WTC11 (cell line): ENCODE measurements at regions not wholly inside any gene's neighbourhood (a gene's known extent, or its start where the extent isn't known, plus 50 kb on each side); places are given as distances from the start of the nearest gene placed in this dataset.
A peak's percentile ranks its signal among the peaks of the same experiment; 100 is the strongest.

Source experiments
- ATAC-seq: fragments of 200-7000 bp; cut with Tn5 transposase; 2 replicates; pipeline ENCODE4 v1.10.0; 2021; ENCODE audit warnings: mild to moderate bottlenecking, moderate library complexity
- CTCF ChIA-PET: fragments of 300-600 bp; sonication (Branson Sonifier 250); formaldehyde crosslinking; loops from one replicate; lab custom pipeline; 2021; ENCODE audit warnings: antibody characterized with exemption; lab: Charles Lee
- POLR2A ChIA-PET: fragments of 350-600 bp; sonication (Branson Sonifier 250); formaldehyde crosslinking; loops from one replicate; lab custom pipeline; 2021; ENCODE audit warnings: antibody characterized with exemption; lab: Charles Lee
- DNase-seq: peaks from one replicate; pipeline ENCODE4 v3.0.0; 2021; ENCODE audit warnings: low spot score
- H3K27ac Mint-ChIP-seq: 2 replicates; pipeline ENCODE4 v1.8.0; 2021; ENCODE audit warnings: mixed read lengths
- H3K27me3 Mint-ChIP-seq: 2 replicates; pipeline ENCODE4 v1.8.0; 2021; ENCODE audit warnings: low read depth, mild to moderate bottlenecking, moderate library complexity, mixed read lengths
- H3K36me3 Mint-ChIP-seq: 2 replicates; pipeline ENCODE4 v1.8.0; 2021; ENCODE audit warnings: mixed read lengths
- H3K4me1 Mint-ChIP-seq: 2 replicates; pipeline ENCODE4 v1.8.0; 2022; ENCODE audit warnings: mixed read lengths
- H3K4me3 Mint-ChIP-seq: 2 replicates; pipeline ENCODE4 v1.8.0; 2021; ENCODE audit warnings: mild to moderate bottlenecking, moderate library complexity, mixed read lengths
- H3K9me3 Mint-ChIP-seq: 2 replicates; pipeline ENCODE4 v1.8.0; 2021; ENCODE audit warnings: mixed read lengths
- ATF1 ChIP-seq: sonication (generic); formaldehyde crosslinking; IDR thresholded peaks from 2 replicates; pipeline ENCODE4 v1.8.1; 2023; ENCODE audit warnings: mild to moderate bottlenecking, moderate library complexity, missing genetic modification reagents
- CDX4 ChIP-seq: fragments of 250-450 bp; sonication (Bioruptor Pico); IDR thresholded peaks from 2 replicates; pipeline ENCODE4 v1.9.0; 2021; ENCODE audit warnings: moderate library complexity, mild to moderate bottlenecking, inconsistent platforms, borderline replicate concordance
- CREB1 ChIP-seq: sonication (generic); formaldehyde crosslinking; IDR thresholded peaks from 2 replicates; pipeline ENCODE4 v1.8.0; 2023; ENCODE audit warnings: mild to moderate bottlenecking, missing genetic modification reagents
- CREM ChIP-seq: sonication (generic); formaldehyde crosslinking; IDR thresholded peaks from 2 replicates; pipeline ENCODE4 v1.8.1; 2022; ENCODE audit warnings: mild to moderate bottlenecking, missing genetic modification reagents, moderate library complexity
- ELF4 ChIP-seq: sonication (generic); formaldehyde crosslinking; IDR thresholded peaks from 2 replicates; pipeline ENCODE4 v1.8.1; 2022; ENCODE audit warnings: low read depth, mild to moderate bottlenecking, moderate library complexity, missing genetic modification reagents
- ETV6 ChIP-seq: sonication (generic); formaldehyde crosslinking; IDR thresholded peaks from 2 replicates; pipeline ENCODE4 v1.8.1; 2022; ENCODE audit warnings: mild to moderate bottlenecking, missing genetic modification reagents
- FOXK1 ChIP-seq: sonication (generic); formaldehyde crosslinking; IDR thresholded peaks from 2 replicates; pipeline ENCODE4 v1.8.0; 2022; ENCODE audit warnings: mild to moderate bottlenecking, moderate library complexity, missing genetic modification reagents
- FOXP1 ChIP-seq: sonication (generic); formaldehyde crosslinking; IDR thresholded peaks from 2 replicates; pipeline ENCODE4 v1.8.0; 2022; ENCODE audit warnings: missing genetic modification reagents, mild to moderate bottlenecking, moderate library complexity, borderline replicate concordance
- GRHL2 ChIP-seq: fragments of 250-450 bp; sonication (Bioruptor Pico); IDR thresholded peaks from 2 replicates; pipeline ENCODE4 v1.8.0; 2022; ENCODE audit warnings: mild to moderate bottlenecking, moderate library complexity; ENCODE audit not compliant: insufficient replicate concordance, severe bottlenecking
- HMGA2 ChIP-seq: fragments of 250-450 bp; sonication (Bioruptor Pico); IDR thresholded peaks from 2 replicates; pipeline ENCODE4 v1.4.0; 2021; ENCODE audit warnings: mild to moderate bottlenecking, moderate library complexity
- JAZF1 ChIP-seq: fragments of 250-450 bp; sonication (Bioruptor Pico); IDR thresholded peaks from 2 replicates; pipeline ENCODE4 v1.9.0; 2021; ENCODE audit warnings: moderate library complexity, mild to moderate bottlenecking, inconsistent platforms
- JUN ChIP-seq: sonication (generic); formaldehyde crosslinking; IDR thresholded peaks from 2 replicates; pipeline ENCODE4 v1.8.0; 2023; ENCODE audit warnings: mild to moderate bottlenecking, missing genetic modification reagents
- MAX ChIP-seq: sonication (generic); formaldehyde crosslinking; IDR thresholded peaks from 2 replicates; pipeline ENCODE4 v1.8.0; 2022; ENCODE audit warnings: mild to moderate bottlenecking, missing genetic modification reagents
- NFATC4 ChIP-seq: fragments of 250-450 bp; sonication (Bioruptor Pico); IDR thresholded peaks from 2 replicates; pipeline ENCODE4 v1.9.0; 2021; ENCODE audit warnings: mild to moderate bottlenecking
- NFE2L1 ChIP-seq: sonication (generic); formaldehyde crosslinking; IDR thresholded peaks from 2 replicates; pipeline ENCODE4 v1.8.1; 2023; ENCODE audit warnings: missing genetic modification reagents
- NR2C2 ChIP-seq: sonication (generic); formaldehyde crosslinking; IDR thresholded peaks from 2 replicates; pipeline ENCODE4 v1.8.0; 2022; ENCODE audit warnings: mild to moderate bottlenecking, missing genetic modification reagents
- NR3C1 ChIP-seq: sonication (generic); formaldehyde crosslinking; conservative IDR thresholded peaks from 2 replicates; pipeline ENCODE4 v1.8.1; 2023; ENCODE audit warnings: low read depth, mild to moderate bottlenecking, missing genetic modification reagents
- SMAD3 ChIP-seq: sonication (generic); formaldehyde crosslinking; IDR thresholded peaks from 2 replicates; pipeline ENCODE4 v1.8.0; 2022; ENCODE audit warnings: missing genetic modification reagents, mild to moderate bottlenecking, borderline replicate concordance
- SOX15 ChIP-seq: fragments of 250-450 bp; sonication (Bioruptor Pico); IDR thresholded peaks from 2 replicates; pipeline ENCODE4 v1.9.0; 2021; ENCODE audit warnings: mild to moderate bottlenecking
- STAT6 ChIP-seq: sonication (generic); formaldehyde crosslinking; conservative IDR thresholded peaks from 2 replicates; pipeline ENCODE4 v1.8.1; 2023; ENCODE audit warnings: mild to moderate bottlenecking, low read depth, missing genetic modification reagents, moderate library complexity
- TP53 ChIP-seq: sonication (generic); formaldehyde crosslinking; IDR thresholded peaks from 2 replicates; pipeline ENCODE4 v1.8.1; 2023; ENCODE audit warnings: mild to moderate bottlenecking, missing genetic modification reagents
- ZNF317 ChIP-seq: sonication (generic); formaldehyde crosslinking; IDR thresholded peaks from 2 replicates; pipeline ENCODE4 v1.8.1; 2023; ENCODE audit warnings: low read depth, mild to moderate bottlenecking, moderate library complexity, missing genetic modification reagents, borderline replicate concordance
- ZNF512 ChIP-seq: sonication (generic); formaldehyde crosslinking; IDR thresholded peaks from 2 replicates; pipeline ENCODE4 v1.8.1; 2022; ENCODE audit warnings: missing genetic modification reagents, borderline replicate concordance
- TF ChIP-seq, protein P1 (sequence below): sonication (generic); formaldehyde crosslinking; IDR thresholded peaks from 2 replicates; pipeline ENCODE4 v1.8.1; 2023; ENCODE audit warnings: mild to moderate bottlenecking, missing genetic modification reagents, moderate library complexity
- TF ChIP-seq, protein P2 (sequence below): sonication (generic); formaldehyde crosslinking; IDR thresholded peaks from 2 replicates; pipeline ENCODE4 v1.8.1; 2022; ENCODE audit warnings: mild to moderate bottlenecking, missing genetic modification reagents, moderate library complexity, borderline replicate concordance
- TF ChIP-seq, protein P3 (sequence below): sonication (generic); formaldehyde crosslinking; IDR thresholded peaks from 2 replicates; pipeline ENCODE4 v1.8.1; 2023; ENCODE audit warnings: mild to moderate bottlenecking, missing genetic modification reagents, moderate library complexity

DNA sequence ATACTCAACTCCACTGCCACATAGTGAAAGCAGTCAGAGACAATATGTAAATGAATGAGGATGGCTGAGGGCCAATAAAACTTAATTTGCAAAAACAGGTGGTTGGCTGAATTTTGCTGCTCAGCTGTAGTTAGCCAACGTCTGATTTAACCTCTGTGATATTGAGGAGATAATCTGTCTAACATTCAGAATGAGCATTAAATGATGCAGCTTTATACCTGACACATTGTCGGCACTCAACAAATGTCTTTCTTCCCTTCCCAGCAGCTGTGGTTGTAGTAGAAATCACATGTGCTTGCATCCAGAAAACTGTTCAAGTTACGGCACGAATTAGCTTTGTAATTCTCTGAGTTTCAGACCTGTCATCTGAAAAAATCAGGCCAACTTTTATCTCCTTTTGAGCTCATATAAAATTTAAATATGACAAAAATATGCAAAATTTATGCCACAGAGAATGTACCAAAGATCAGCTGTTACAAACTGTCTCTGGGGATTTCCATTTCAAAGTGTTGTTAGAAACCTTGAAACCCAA, 1239.7 kb downstream of the GATA3 start:
- peaks cover 3% of the 10 kb centered on the region; the same call in 1 of the 2 replicates for H3K27me3 Mint-ChIP-seq
- CTCF ChIA-PET: no interaction called here
- no peak overlapping the region for H3K27ac Mint-ChIP-seq
- peaks cover 17% of the 10 kb centered on the region for H3K4me1 Mint-ChIP-seq
- ATAC-seq: no peak
- no peak for TF ChIP-seq JAZF1 (CRISPR knock-in tag)
- TF ChIP-seq, protein P1, sequence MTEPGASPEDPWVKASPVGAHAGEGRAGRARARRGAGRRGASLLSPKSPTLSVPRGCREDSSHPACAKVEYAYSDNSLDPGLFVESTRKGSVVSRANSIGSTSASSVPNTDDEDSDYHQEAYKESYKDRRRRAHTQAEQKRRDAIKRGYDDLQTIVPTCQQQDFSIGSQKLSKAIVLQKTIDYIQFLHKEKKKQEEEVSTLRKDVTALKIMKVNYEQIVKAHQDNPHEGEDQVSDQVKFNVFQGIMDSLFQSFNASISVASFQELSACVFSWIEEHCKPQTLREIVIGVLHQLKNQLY (CRISPR knock-in tag): no peak
- TF ChIP-seq ATF1: no peak
- TF ChIP-seq, protein P2, sequence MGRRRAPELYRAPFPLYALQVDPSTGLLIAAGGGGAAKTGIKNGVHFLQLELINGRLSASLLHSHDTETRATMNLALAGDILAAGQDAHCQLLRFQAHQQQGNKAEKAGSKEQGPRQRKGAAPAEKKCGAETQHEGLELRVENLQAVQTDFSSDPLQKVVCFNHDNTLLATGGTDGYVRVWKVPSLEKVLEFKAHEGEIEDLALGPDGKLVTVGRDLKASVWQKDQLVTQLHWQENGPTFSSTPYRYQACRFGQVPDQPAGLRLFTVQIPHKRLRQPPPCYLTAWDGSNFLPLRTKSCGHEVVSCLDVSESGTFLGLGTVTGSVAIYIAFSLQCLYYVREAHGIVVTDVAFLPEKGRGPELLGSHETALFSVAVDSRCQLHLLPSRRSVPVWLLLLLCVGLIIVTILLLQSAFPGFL (CRISPR knock-in tag): no peak
- TF ChIP-seq, all 79 proteins: peak for 0
- POLR2A ChIA-PET: no interaction called here
- Mint-ChIP-seq H3K9me3 (no peaks in the 10 kb centered on the region), H3K4me3 (no peak overlapping the region), H3K36me3 (no peaks in the 10 kb centered on the region)
- DNase-seq: no peak

DNA sequence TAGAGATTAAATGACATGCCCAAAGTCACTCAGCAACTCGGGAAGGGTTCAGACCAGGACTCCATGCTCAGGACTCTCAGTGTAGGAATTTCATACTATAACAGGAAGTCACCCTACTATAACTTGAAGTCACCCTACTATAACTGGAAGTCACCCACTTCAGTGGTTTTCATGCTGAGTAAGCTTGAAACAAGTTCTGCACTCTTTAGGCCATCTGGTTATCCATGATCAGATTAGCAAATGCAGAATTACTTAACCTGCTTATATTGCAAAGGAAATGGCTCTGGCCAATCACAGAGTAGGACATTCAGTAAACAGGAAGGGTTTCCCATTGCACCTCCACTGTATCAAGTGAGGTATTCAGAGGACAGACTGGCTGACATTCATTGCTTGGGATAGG, 1240.4 kb downstream of the GATA3 start:
- DNase-seq (no peak), ATAC-seq (peak; percentile 32; the same call in 1 of the 2 replicates)
- peaks cover 3% of the 10 kb centered on the region; the same call in 1 of the 2 replicates for H3K27me3 Mint-ChIP-seq
- TF ChIP-seq GRHL2 (CRISPR knock-in tag) (no peak), NR2C2 (CRISPR knock-in tag) (no peak), CREM (CRISPR knock-in tag) (no peak), FOXP1 (no peak), SOX15 (CRISPR knock-in tag) (no peak), ZNF512 (CRISPR knock-in tag) (no peak), MAX (CRISPR knock-in tag) (no peak), NFATC4 (CRISPR knock-in tag) (no peak), HMGA2 (CRISPR knock-in tag) (no peak), NR3C1 (CRISPR knock-in tag) (no peak), JUN (CRISPR knock-in tag) (no peak)
- TF ChIP-seq, protein P3, sequence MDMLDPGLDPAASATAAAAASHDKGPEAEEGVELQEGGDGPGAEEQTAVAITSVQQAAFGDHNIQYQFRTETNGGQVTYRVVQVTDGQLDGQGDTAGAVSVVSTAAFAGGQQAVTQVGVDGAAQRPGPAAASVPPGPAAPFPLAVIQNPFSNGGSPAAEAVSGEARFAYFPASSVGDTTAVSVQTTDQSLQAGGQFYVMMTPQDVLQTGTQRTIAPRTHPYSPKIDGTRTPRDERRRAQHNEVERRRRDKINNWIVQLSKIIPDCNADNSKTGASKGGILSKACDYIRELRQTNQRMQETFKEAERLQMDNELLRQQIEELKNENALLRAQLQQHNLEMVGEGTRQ (CRISPR knock-in tag): no peak
- peaks cover 17% of the 10 kb centered on the region for H3K4me1 Mint-ChIP-seq
- H3K4me3 Mint-ChIP-seq: no peak overlapping the region
- H3K36me3 Mint-ChIP-seq: no peaks in the 10 kb centered on the region
- CTCF ChIA-PET: no interaction called here
- H3K9me3 Mint-ChIP-seq: no peaks in the 10 kb centered on the region
- POLR2A ChIA-PET: no interaction called here
- no peak overlapping the region for H3K27ac Mint-ChIP-seq

GRCh38 chr10:9296190-9296589, 1241.7 kb downstream of the GATA3 start:
- ChIA-PET CTCF (no interaction called here), POLR2A (no interaction called here)
- Mint-ChIP-seq H3K27ac (no peak overlapping the region), H3K9me3 (no peaks in the 10 kb centered on the region), H3K4me3 (no peak overlapping the region), H3K27me3 (peaks cover 3% of the 10 kb centered on the region; the same call in 1 of the 2 replicates), H3K36me3 (no peaks in the 10 kb centered on the region), H3K4me1 (peaks cover 17% of the 10 kb centered on the region)
- DNase-seq (no peak), ATAC-seq (no peak)
- TF ChIP-seq ELF4 (CRISPR knock-in tag): no peak
- TF ChIP-seq ETV6 (CRISPR knock-in tag): no peak
- TF ChIP-seq STAT6 (CRISPR knock-in tag): no peak
- TF ChIP-seq CDX4 (CRISPR knock-in tag): no peak
- TF ChIP-seq TP53 (CRISPR knock-in tag): no peak
- TF ChIP-seq NFE2L1 (CRISPR knock-in tag): no peak
- no peak for TF ChIP-seq CREB1 (CRISPR knock-in tag)
- no peak for TF ChIP-seq NR3C1 (CRISPR knock-in tag)
- no peak for TF ChIP-seq ZNF317 (CRISPR knock-in tag)
- TF ChIP-seq FOXK1: no peak
- no peak for TF ChIP-seq SOX15 (CRISPR knock-in tag)
- no peak for TF ChIP-seq SMAD3 (CRISPR knock-in tag)
